Cerebellar nuclear complex (tissue), 1 donor: ENCODE measurements at regions not wholly inside any gene's neighbourhood (a gene's known extent, or its start where the extent isn't known, plus 50 kb on each side); places are given as distances from the start of the nearest gene placed in this dataset.

Experiments
- DNase-seq, 2 experiments: peaks; one replicate each; lab custom pipeline; 2025; lab: John Stamatoyannopoulos, UW

- DNase-seq: no peak
Observed at GRCh38 chr5:117497601-117498000, 923.0 kb upstream of the SEMA6A start.

GRCh38 chr5:117496801-117497200, 922.2 kb upstream of the SEMA6A start:
- no peak for DNase-seq

- no peak for DNase-seq
Observed at GRCh38 chr5:117494188-117494587, 919.6 kb upstream of the SEMA6A start.

GRCh38 chr5:117488976-117489500, 914.4 kb upstream of the SEMA6A start:
- no peak for DNase-seq

- DNase-seq: no peak
Observed at GRCh38 chr5:117487556-117487955, 912.9 kb upstream of the SEMA6A start.

GRCh38 chr5:117486879-117487391, 912.3 kb upstream of the SEMA6A start:
- peak in 1 of 2 experiments; percentile 46 for DNase-seq

- DNase-seq: no peak
Observed at GRCh38 chr5:117486261-117486660, 911.6 kb upstream of the SEMA6A start.

- DNase-seq: no peak
Observed at GRCh38 chr5:117475919-117476318, 901.3 kb upstream of the SEMA6A start.

- peak in 1 of 2 experiments; percentile 54 for DNase-seq
Observed at GRCh38 chr5:117473165-117473564, 898.5 kb upstream of the SEMA6A start.

GRCh38 chr5:117463881-117464570, 889.4 kb upstream of the SEMA6A start:
- DNase-seq: no peak

GRCh38 chr5:117461966-117462365, 887.3 kb upstream of the SEMA6A start:
- no peak for DNase-seq

GRCh38 chr5:117461403-117461802, 886.8 kb upstream of the SEMA6A start:
- no peak for DNase-seq

GRCh38 chr5:117457656-117458055, 883.0 kb upstream of the SEMA6A start:
- DNase-seq: no peak

GRCh38 chr5:117456866-117457470, 882.3 kb upstream of the SEMA6A start:
- no peak for DNase-seq

GRCh38 chr5:117455236-117456233, 880.9 kb upstream of the SEMA6A start:
- DNase-seq: no peak

GRCh38 chr5:117454716-117455212, 880.1 kb upstream of the SEMA6A start:
- no peak for DNase-seq

- DNase-seq: no peak
Observed at GRCh38 chr5:117436846-117437245, 862.2 kb upstream of the SEMA6A start.

- no peak for DNase-seq
Observed at GRCh38 chr5:117435203-117435602, 860.6 kb upstream of the SEMA6A start.

GRCh38 chr5:117434254-117434653, 859.6 kb upstream of the SEMA6A start:
- DNase-seq: no peak

- DNase-seq: no peak
Observed at GRCh38 chr5:117433818-117434217, 859.2 kb upstream of the SEMA6A start.

- DNase-seq: no peak
Observed at GRCh38 chr5:117431091-117431490, 856.5 kb upstream of the SEMA6A start.

- DNase-seq: no peak
Observed at GRCh38 chr5:117425163-117425562, 850.5 kb upstream of the SEMA6A start.
